ENCODE measurements at regions not wholly inside any gene's neighbourhood (a gene's known extent, or its start where the extent isn't known, plus 50 kb on each side); places are given as distances from the start of the nearest gene placed in this dataset.

GRCh38 chr1:5595531-5596170 is 396.6 kb downstream of the NPHP4 start:
- Mint-ChIP-seq H3K4me1 (no peaks in the 10 kb centered on the region), H3K9me3 (ENCODE audit: insufficient read depth) (peaks cover 5% of the 10 kb centered on the region), H3K4me3 (no peak overlapping the region), H3K27ac (no peak overlapping the region), H3K27me3 (no peaks in the 10 kb centered on the region)
- H3K4me2 ChIP-seq (replicated peaks; ENCODE audit: low read depth, low read length, poor library complexity, severe bottlenecking): no peak overlapping the region
- H3K4me1 ChIP-seq (ENCODE audit: control insufficient read depth in 2 of 2, insufficient read depth in 2 of 2, low read length in 2 of 2): no peaks in the 10 kb centered on the region
- no peaks in the 10 kb centered on the region for H3K79me2 ChIP-seq (ENCODE audit: control insufficient read depth, insufficient read depth, low read length)
- no peak for ATAC-seq (ENCODE audit: low read depth)
- ChIA-PET POLR2A (no interaction called here), CTCF (no interaction called here)
- H3K27ac ChIP-seq (ENCODE audit: low read length in 2 of 2): no peak overlapping the region
- no peak overlapping the region for H3K4me3 ChIP-seq (ENCODE audit: control extremely low read depth in 1 of 5, extremely low read depth in 1 of 5, insufficient read depth in 1 of 5, low read depth in 2 of 5, low read length in 4 of 5)
- no peak overlapping the region for H3K9ac ChIP-seq (ENCODE audit: low read length)
- no peaks in the 10 kb centered on the region for H3K27me3 ChIP-seq (replicated peaks in 1 of 4; ENCODE audit: control extremely low read depth in 1 of 4, control insufficient read depth in 3 of 4, insufficient read depth in 4 of 4, low read length in 3 of 4)
- H3K36me3 ChIP-seq (replicated peaks in 1 of 2; ENCODE audit: control extremely low read depth in 1 of 2, control insufficient read depth in 1 of 2, extremely low read depth in 1 of 2, insufficient read depth in 2 of 2, low read length in 1 of 2): no peaks in the 10 kb centered on the region
- H4K20me1 ChIP-seq (ENCODE audit: control insufficient read depth, insufficient read depth, low read length, poor library complexity, severe bottlenecking): no peaks in the 10 kb centered on the region
- WGBS (ENCODE audit: insufficient coverage): 93% methylated on average over 16 of the region's 17 CpGs
- no peak overlapping the region for H2AFZ ChIP-seq (ENCODE audit: insufficient read depth, low read depth, low read length, poor library complexity, severe bottlenecking)
- H3K9me3 ChIP-seq (ENCODE audit: control extremely low read depth in 1 of 3, control insufficient read depth in 2 of 3, insufficient read depth in 1 of 3, low read length in 2 of 3): peaks cover 0 to 13% (median 7%) of the 10 kb centered on the region in 3 donors
- TF ChIP-seq CTCF (IDR thresholded peaks at IDR 0.05) (no peak), EZH2 (IDR thresholded peaks at IDR 0.05; ENCODE audit: borderline replicate concordance, insufficient read depth, low read depth, low read length, poor library complexity, severe bottlenecking) (no peak)
- no peak for DNase-seq
- intact Hi-C loops (cut with micrococcal nuclease): no loop called here

- intact Hi-C loops (cut with micrococcal nuclease): no loop called here
- H3K4me3 ChIP-seq (ENCODE audit: control extremely low read depth in 1 of 5, extremely low read depth in 1 of 5, insufficient read depth in 1 of 5, low read depth in 2 of 5, low read length in 4 of 5): no peak overlapping the region
- H4K20me1 ChIP-seq (ENCODE audit: control insufficient read depth, insufficient read depth, low read length, poor library complexity, severe bottlenecking): no peaks in the 10 kb centered on the region
- no peaks in the 10 kb centered on the region for H3K4me1 Mint-ChIP-seq
- CTCF ChIA-PET: no interaction called here
- H3K9me3 ChIP-seq (ENCODE audit: control extremely low read depth in 1 of 3, control insufficient read depth in 2 of 3, insufficient read depth in 1 of 3, low read length in 2 of 3): peaks cover 0 to 13% (median 10%) of the 10 kb centered on the region in 3 donors
- POLR2A ChIA-PET: no interaction called here
- H3K36me3 ChIP-seq (replicated peaks in 1 of 2; ENCODE audit: control extremely low read depth in 1 of 2, control insufficient read depth in 1 of 2, extremely low read depth in 1 of 2, insufficient read depth in 2 of 2, low read length in 1 of 2): no peaks in the 10 kb centered on the region
- no peak overlapping the region for H3K27ac ChIP-seq (ENCODE audit: low read length in 2 of 2)
- H3K27ac Mint-ChIP-seq: no peak overlapping the region
- no peak overlapping the region for H2AFZ ChIP-seq (ENCODE audit: insufficient read depth, low read depth, low read length, poor library complexity, severe bottlenecking)
- no peak overlapping the region for H3K4me2 ChIP-seq (replicated peaks; ENCODE audit: low read depth, low read length, poor library complexity, severe bottlenecking)
- H3K4me3 Mint-ChIP-seq: no peak overlapping the region
- 85% methylated on average over 15 of the region's 18 CpGs for WGBS (ENCODE audit: insufficient coverage)
- no peaks in the 10 kb centered on the region for H3K27me3 ChIP-seq (replicated peaks in 1 of 4; ENCODE audit: control extremely low read depth in 1 of 4, control insufficient read depth in 3 of 4, insufficient read depth in 4 of 4, low read length in 3 of 4)
- no peaks in the 10 kb centered on the region for H3K79me2 ChIP-seq (ENCODE audit: control insufficient read depth, insufficient read depth, low read length)
- no peak for TF ChIP-seq EZH2 (IDR thresholded peaks at IDR 0.05; ENCODE audit: borderline replicate concordance, insufficient read depth, low read depth, low read length, poor library complexity, severe bottlenecking)
- H3K4me1 ChIP-seq (ENCODE audit: control insufficient read depth in 2 of 2, insufficient read depth in 2 of 2, low read length in 2 of 2): no peaks in the 10 kb centered on the region
- peaks cover 5% of the 10 kb centered on the region for H3K9me3 Mint-ChIP-seq (ENCODE audit: insufficient read depth)
- H3K9ac ChIP-seq (ENCODE audit: low read length): no peak overlapping the region
- ATAC-seq (ENCODE audit: low read depth): no peak
- no peaks in the 10 kb centered on the region for H3K27me3 Mint-ChIP-seq
- no peak for DNase-seq
These were observed 397.9 kb downstream of the NPHP4 start for GRCh38 chr1:5594056-5594956.
